ENCODE measurements at regions not wholly inside any gene's neighbourhood (a gene's known extent, or its start where the extent isn't known, plus 50 kb on each side); places are given as distances from the start of the nearest gene placed in this dataset.

- ATAC-seq (ENCODE audit: insufficient number of reproducible peaks, low FRiP score, low read depth) = no peak
- no peak for TF ChIP-seq CTCF (IDR thresholded peaks at IDR 0.05)
- Histone ChIP-seq H3K4me1 (ENCODE audit: control insufficient read depth in 1 of 2, low read depth in 2 of 2) (peaks cover 0 to 8% of the 10 kb centered on the region in 2 donors), H3K9me3 (no peaks in the 10 kb centered on the region), H3K4me3 (no peak overlapping the region), H3K27ac (no peak overlapping the region), H3K36me3 (no peaks in the 10 kb centered on the region), H3K27me3 (replicated peaks; ENCODE audit: insufficient read depth) (no peaks in the 10 kb centered on the region)
- no peak for DNase-seq (ENCODE audit: low spot score)
Measured at GRCh38 chr2:176484838-176485237, 215.6 kb downstream of the MTX2 start.

GRCh38 chr2:176488431-176488830, 219.2 kb downstream of the MTX2 start:
- Histone ChIP-seq H3K27me3 (replicated peaks; ENCODE audit: insufficient read depth) (no peaks in the 10 kb centered on the region), H3K36me3 (no peaks in the 10 kb centered on the region), H3K4me3 (no peak overlapping the region), H3K9me3 (no peaks in the 10 kb centered on the region), H3K27ac (no peak overlapping the region), H3K4me1 (ENCODE audit: control insufficient read depth in 1 of 2, low read depth in 2 of 2) (peaks cover 0 to 8% of the 10 kb centered on the region in 2 donors)
- no peak for TF ChIP-seq CTCF (IDR thresholded peaks at IDR 0.05)
- ATAC-seq (ENCODE audit: insufficient number of reproducible peaks, low FRiP score, low read depth) (no peak), DNase-seq (ENCODE audit: low spot score) (no peak)

GRCh38 chr2:176490061-176490861, 221.0 kb downstream of the MTX2 start:
- Histone ChIP-seq H3K4me3 (no peak overlapping the region), H3K27ac (no peak overlapping the region), H3K27me3 (replicated peaks; ENCODE audit: insufficient read depth) (no peaks in the 10 kb centered on the region), H3K4me1 (ENCODE audit: control insufficient read depth in 1 of 2, low read depth in 2 of 2) (peaks cover 0 to 11% of the 10 kb centered on the region in 2 donors), H3K36me3 (no peaks in the 10 kb centered on the region), H3K9me3 (no peaks in the 10 kb centered on the region)
- ATAC-seq (ENCODE audit: insufficient number of reproducible peaks, low FRiP score, low read depth) = no peak
- no peak for DNase-seq (ENCODE audit: low spot score)
- no peak for TF ChIP-seq CTCF (IDR thresholded peaks at IDR 0.05)

- Histone ChIP-seq H3K27me3 (replicated peaks; ENCODE audit: insufficient read depth) (no peaks in the 10 kb centered on the region), H3K9me3 (no peaks in the 10 kb centered on the region), H3K36me3 (no peaks in the 10 kb centered on the region), H3K4me1 (ENCODE audit: control insufficient read depth in 1 of 2, low read depth in 2 of 2) (peaks cover 0 to 9% of the 10 kb centered on the region in 2 donors), H3K4me3 (no peak overlapping the region), H3K27ac (no peak overlapping the region)
- TF ChIP-seq CTCF (IDR thresholded peaks at IDR 0.05) = no peak
- DNase-seq (ENCODE audit: low spot score) (no peak), ATAC-seq (ENCODE audit: insufficient number of reproducible peaks, low FRiP score, low read depth) (peak; percentile 18)
Measured at GRCh38 chr2:176491172-176491904, 222.1 kb downstream of the MTX2 start.

- Histone ChIP-seq H3K4me3 (no peak overlapping the region), H3K4me1 (ENCODE audit: control insufficient read depth in 1 of 2, low read depth in 2 of 2) (peaks cover 0 to 9% of the 10 kb centered on the region in 2 donors), H3K27ac (no peak overlapping the region), H3K27me3 (replicated peaks; ENCODE audit: insufficient read depth) (no peaks in the 10 kb centered on the region), H3K36me3 (no peaks in the 10 kb centered on the region), H3K9me3 (no peaks in the 10 kb centered on the region)
- ATAC-seq (ENCODE audit: insufficient number of reproducible peaks, low FRiP score, low read depth) (no peak), DNase-seq (ENCODE audit: low spot score) (no peak)
- no peak for TF ChIP-seq CTCF (IDR thresholded peaks at IDR 0.05)
Measured at GRCh38 chr2:176492583-176492982, 223.3 kb downstream of the MTX2 start.

All from thoracic aorta (tissue), 2 donors.